ENCODE measurements at regions not wholly inside any gene's neighbourhood (a gene's known extent, or its start where the extent isn't known, plus 50 kb on each side); places are given as distances from the start of the nearest gene placed in this dataset.
A peak's percentile ranks its signal among the peaks of the same experiment; 100 is the strongest.

GRCh38 chr9:96072930-96073329 lies 197.4 kb downstream of the ERCC6L2 start:
- Histone ChIP-seq H3K9me2 (ENCODE audit: low read depth, low read length) (no peaks in the 10 kb centered on the region), H3K4me2 (ENCODE audit: low read length) (no peak overlapping the region), H3K36me3 (ENCODE audit: insufficient read depth, low read length) (no peaks in the 10 kb centered on the region), H3K9ac (ENCODE audit: low read length) (no peak overlapping the region), H3K27ac (ENCODE audit: low read depth, low read length, poor library complexity, severe bottlenecking) (no peak overlapping the region), H2AFZ (ENCODE audit: low read length) (no peak overlapping the region), H3K27me3 (ENCODE audit: insufficient read depth, low read length) (no peaks in the 10 kb centered on the region), H3K9me3 (ENCODE audit: low read length) (no peaks in the 10 kb centered on the region), H3K4me3 (ENCODE audit: low read depth, low read length, poor library complexity, severe bottlenecking) (no peak overlapping the region), H3K79me2 (ENCODE audit: insufficient read depth, low read length) (no peaks in the 10 kb centered on the region), H3K4me1 (ENCODE audit: insufficient read depth, low read length, severe bottlenecking) (no peaks in the 10 kb centered on the region), H3F3A (ENCODE audit: insufficient read depth, low read length) (no peaks in the 10 kb centered on the region), H4K20me1 (ENCODE audit: insufficient read depth, low read length) (no peaks in the 10 kb centered on the region)
- TF ChIP-seq EZH2 (IDR thresholded peaks at IDR 0.05; ENCODE audit: borderline replicate concordance, low read length), result no peak
- no peak for TF ChIP-seq CTCF (IDR thresholded peaks at IDR 0.05; ENCODE audit: low read length)

- H3K27ac ChIP-seq (ENCODE audit: low read depth, low read length, poor library complexity, severe bottlenecking), result no peak overlapping the region
- no peaks in the 10 kb centered on the region for H3K36me3 ChIP-seq (ENCODE audit: insufficient read depth, low read length)
- no peak for TF ChIP-seq EZH2 (IDR thresholded peaks at IDR 0.05; ENCODE audit: borderline replicate concordance, low read length)
- peak; percentile 4; the same call in 1 of the 2 replicates for TF ChIP-seq CTCF (IDR thresholded peaks at IDR 0.05; ENCODE audit: low read length)
- no peaks in the 10 kb centered on the region for H4K20me1 ChIP-seq (ENCODE audit: insufficient read depth, low read length)
- H3K4me3 ChIP-seq (ENCODE audit: low read depth, low read length, poor library complexity, severe bottlenecking), result no peak overlapping the region
- no peaks in the 10 kb centered on the region for H3K9me2 ChIP-seq (ENCODE audit: low read depth, low read length)
- H3K27me3 ChIP-seq (ENCODE audit: insufficient read depth, low read length), result no peaks in the 10 kb centered on the region
- H2AFZ ChIP-seq (ENCODE audit: low read length), result no peak overlapping the region
- H3F3A ChIP-seq (ENCODE audit: insufficient read depth, low read length), result no peaks in the 10 kb centered on the region
- no peaks in the 10 kb centered on the region for H3K79me2 ChIP-seq (ENCODE audit: insufficient read depth, low read length)
- no peaks in the 10 kb centered on the region for H3K9me3 ChIP-seq (ENCODE audit: low read length)
- H3K4me1 ChIP-seq (ENCODE audit: insufficient read depth, low read length, severe bottlenecking), result no peaks in the 10 kb centered on the region
- no peak overlapping the region for H3K9ac ChIP-seq (ENCODE audit: low read length)
- H3K4me2 ChIP-seq (ENCODE audit: low read length), result no peak overlapping the region
Measured at GRCh38 chr9:96071815-96072124, 196.3 kb downstream of the ERCC6L2 start.

- Histone ChIP-seq H3K4me1 (ENCODE audit: insufficient read depth, low read length, severe bottlenecking) (no peaks in the 10 kb centered on the region), H3K4me3 (ENCODE audit: low read depth, low read length, poor library complexity, severe bottlenecking) (no peak overlapping the region), H3K4me2 (ENCODE audit: low read length) (no peak overlapping the region), H3K36me3 (ENCODE audit: insufficient read depth, low read length) (no peaks in the 10 kb centered on the region), H3F3A (ENCODE audit: insufficient read depth, low read length) (no peaks in the 10 kb centered on the region), H3K9me3 (ENCODE audit: low read length) (no peaks in the 10 kb centered on the region), H3K79me2 (ENCODE audit: insufficient read depth, low read length) (no peaks in the 10 kb centered on the region), H3K9me2 (ENCODE audit: low read depth, low read length) (no peaks in the 10 kb centered on the region), H4K20me1 (ENCODE audit: insufficient read depth, low read length) (no peaks in the 10 kb centered on the region), H3K27ac (ENCODE audit: low read depth, low read length, poor library complexity, severe bottlenecking) (no peak overlapping the region), H3K9ac (ENCODE audit: low read length) (no peak overlapping the region), H3K27me3 (ENCODE audit: insufficient read depth, low read length) (no peaks in the 10 kb centered on the region), H2AFZ (ENCODE audit: low read length) (no peak overlapping the region)
- TF ChIP-seq EZH2 (IDR thresholded peaks at IDR 0.05; ENCODE audit: borderline replicate concordance, low read length), result no peak
- peak; percentile 41 for TF ChIP-seq CTCF (IDR thresholded peaks at IDR 0.05; ENCODE audit: low read length)
Measured at GRCh38 chr9:96071076-96071814, 195.8 kb downstream of the ERCC6L2 start.
